HEK293T (cell line): ENCODE measurements at regions not wholly inside any gene's neighbourhood (a gene's known extent, or its start where the extent isn't known, plus 50 kb on each side); places are given as distances from the start of the nearest gene placed in this dataset.

ENCODE experiments used
- ARNT ChIP-seq: fragments of 450-650 bp; IDR thresholded peaks from 2 replicates; pipeline ENCODE4 v1.6.1; 2017; ENCODE audit warnings: mild to moderate bottlenecking
- BHLHE40 ChIP-seq: fragments of 450-650 bp; IDR thresholded peaks from 2 replicates; pipeline ENCODE4 v1.6.1; 2016; ENCODE audit warnings: mild to moderate bottlenecking, moderate library complexity, borderline replicate concordance
- CTBP1 ChIP-seq: fragments of 450-650 bp; IDR thresholded peaks from 2 replicates; pipeline ENCODE4 v1.6.1; 2016; ENCODE audit warnings: borderline replicate concordance
- ELF4 ChIP-seq: fragments of 450-650 bp; IDR thresholded peaks from 2 replicates; pipeline ENCODE4 v1.6.1; 2017; ENCODE audit warnings: antibody characterized with exemption
- FOXA1 ChIP-seq: fragments of 450-650 bp; IDR thresholded peaks from 2 replicates; pipeline ENCODE4 v1.6.1; 2016; ENCODE audit warnings: mild to moderate bottlenecking
- FOXM1 ChIP-seq: fragments of 450-650 bp; IDR thresholded peaks from 2 replicates; pipeline ENCODE4 v1.6.1; 2017; ENCODE audit warnings: mild to moderate bottlenecking, borderline replicate concordance
- HDGF ChIP-seq: fragments of 450-650 bp; IDR thresholded peaks from 2 replicates; pipeline ENCODE4 v1.6.1; 2017; ENCODE audit warnings: antibody characterized with exemption, borderline replicate concordance
- L3MBTL2 ChIP-seq: fragments of 450-650 bp; conservative IDR thresholded peaks from 2 replicates; pipeline ENCODE4 v1.6.1; 2016; ENCODE audit warnings: mild to moderate bottlenecking
- LEF1 ChIP-seq: fragments of 450-650 bp; IDR thresholded peaks from 2 replicates; pipeline ENCODE4 v1.6.1; 2017; ENCODE audit warnings: mild to moderate bottlenecking, borderline replicate concordance
- SP1 ChIP-seq: fragments of 450-650 bp; IDR thresholded peaks from 2 replicates; pipeline ENCODE4 v1.6.1; 2017
- SUZ12 ChIP-seq: fragments of 450-650 bp; IDR thresholded peaks from 2 replicates; pipeline ENCODE4 v1.6.1; 2016; ENCODE audit warnings: mild to moderate bottlenecking
- TARDBP ChIP-seq: fragments of 450-650 bp; IDR thresholded peaks from 2 replicates; pipeline ENCODE4 v1.6.1; 2016
- ZNF384 ChIP-seq: fragments of 450-650 bp; IDR thresholded peaks from 2 replicates; pipeline ENCODE4 v1.6.1; 2016
- TF ChIP-seq, protein P1 (sequence below): fragments of 450-650 bp; IDR thresholded peaks from 2 replicates; pipeline ENCODE4 v1.6.1; 2016

DNA sequence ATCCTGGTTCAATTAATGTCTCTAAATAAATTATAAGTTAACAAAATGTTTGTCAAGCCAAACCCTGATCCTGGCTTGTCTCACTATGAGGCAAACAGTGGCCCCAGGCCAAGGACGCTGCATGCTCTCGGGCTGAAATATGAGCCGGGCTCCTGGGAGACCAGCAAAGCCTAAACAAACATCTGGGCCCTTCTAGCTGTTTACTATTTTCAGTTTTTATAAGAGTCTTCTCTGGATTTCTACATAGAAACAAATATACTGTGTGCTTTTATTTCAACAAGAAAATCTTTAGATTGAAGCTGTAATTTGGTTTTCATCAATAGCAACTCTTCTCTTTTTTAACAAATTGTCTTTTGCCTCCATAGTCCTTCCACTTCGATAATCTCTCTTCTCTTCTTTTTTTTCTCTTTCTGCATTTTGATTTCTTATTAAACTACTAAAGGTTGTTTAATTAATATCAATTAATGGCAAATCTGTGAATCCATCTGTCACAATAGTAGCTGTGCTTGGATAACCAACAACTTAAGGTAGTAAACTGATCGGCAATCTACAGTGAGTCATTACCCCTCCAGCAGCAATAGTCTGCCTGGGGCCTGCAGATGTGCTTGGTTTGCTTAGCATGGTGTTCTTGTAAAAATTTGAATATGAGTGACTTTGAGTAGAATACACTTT, 83.3 kb upstream of the DNAJC1 start:
- TF ChIP-seq L3MBTL2 (no peak), SP1 (no peak), LEF1 (no peak), TARDBP (no peak), SUZ12 (no peak), ARNT (no peak), FOXM1 (no peak), ELF4 (no peak), ZNF384 (no peak), CTBP1 (no peak), FOXA1 (no peak), HDGF (no peak), BHLHE40 (no peak)
- TF ChIP-seq, protein P1, sequence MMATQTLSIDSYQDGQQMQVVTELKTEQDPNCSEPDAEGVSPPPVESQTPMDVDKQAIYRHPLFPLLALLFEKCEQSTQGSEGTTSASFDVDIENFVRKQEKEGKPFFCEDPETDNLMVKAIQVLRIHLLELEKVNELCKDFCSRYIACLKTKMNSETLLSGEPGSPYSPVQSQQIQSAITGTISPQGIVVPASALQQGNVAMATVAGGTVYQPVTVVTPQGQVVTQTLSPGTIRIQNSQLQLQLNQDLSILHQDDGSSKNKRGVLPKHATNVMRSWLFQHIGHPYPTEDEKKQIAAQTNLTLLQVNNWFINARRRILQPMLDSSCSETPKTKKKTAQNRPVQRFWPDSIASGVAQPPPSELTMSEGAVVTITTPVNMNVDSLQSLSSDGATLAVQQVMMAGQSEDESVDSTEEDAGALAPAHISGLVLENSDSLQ: no peak
